Nephron progenitor cell (in vitro differentiated cells): ENCODE measurements at regions not wholly inside any gene's neighbourhood (a gene's known extent, or its start where the extent isn't known, plus 50 kb on each side); places are given as distances from the start of the nearest gene placed in this dataset.

Experiments used
- DNase-seq: peaks from one replicate; pipeline ENCODE4 v3.0.0; 2021
- H3K27ac Mint-ChIP-seq: 2 replicates; pipeline ENCODE4 v1.8.0; 2021; ENCODE audit warnings: mild to moderate bottlenecking, moderate library complexity, mixed read lengths
- H3K27me3 Mint-ChIP-seq: 2 replicates; pipeline ENCODE4 v1.8.0; 2021; ENCODE audit warnings: mild to moderate bottlenecking, low read depth, mixed read lengths; ENCODE audit not compliant: poor library complexity
- H3K36me3 Mint-ChIP-seq: 2 replicates; pipeline ENCODE4 v1.8.0; 2021; ENCODE audit warnings: low read depth, mixed read lengths
- H3K4me1 Mint-ChIP-seq: 2 replicates; pipeline ENCODE4 v1.8.0; 2021; ENCODE audit warnings: mixed read lengths
- H3K4me3 Mint-ChIP-seq: 2 replicates; pipeline ENCODE4 v1.8.0; 2021; ENCODE audit warnings: mild to moderate bottlenecking, moderate library complexity, mixed read lengths
- H3K9me3 Mint-ChIP-seq: 2 replicates; pipeline ENCODE4 v1.8.0; 2021; ENCODE audit warnings: mild to moderate bottlenecking, moderate library complexity, mixed read lengths
- TF ChIP-seq, protein P1 (sequence below): fragments of 200-600 bp; sonication (generic); IDR thresholded peaks from 2 replicates; pipeline ENCODE4 v1.5.0; 2021; ENCODE audit warnings: antibody characterized with exemption

DNA sequence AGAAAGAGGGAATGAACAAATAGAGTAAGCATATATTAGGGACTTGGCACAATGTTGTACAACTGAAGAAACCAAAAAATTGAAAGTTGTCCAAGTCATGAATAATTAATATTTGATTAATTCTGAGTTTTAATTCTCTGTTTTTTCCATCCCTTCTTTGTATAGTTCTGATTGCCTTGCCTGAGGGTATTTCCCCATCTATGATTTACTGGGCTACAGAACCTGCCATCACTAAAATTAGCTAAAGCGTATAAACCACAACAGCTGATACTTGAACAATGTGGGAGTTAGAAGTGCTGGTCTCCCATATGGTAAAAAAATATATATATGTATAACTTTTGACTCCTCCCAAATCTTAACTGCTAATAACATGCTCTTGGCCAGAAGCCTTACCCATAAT, 1253.5 kb upstream of the CDH6 start:
- H3K27ac Mint-ChIP-seq = no peak overlapping the region
- no peak for DNase-seq
- TF ChIP-seq, protein P1, sequence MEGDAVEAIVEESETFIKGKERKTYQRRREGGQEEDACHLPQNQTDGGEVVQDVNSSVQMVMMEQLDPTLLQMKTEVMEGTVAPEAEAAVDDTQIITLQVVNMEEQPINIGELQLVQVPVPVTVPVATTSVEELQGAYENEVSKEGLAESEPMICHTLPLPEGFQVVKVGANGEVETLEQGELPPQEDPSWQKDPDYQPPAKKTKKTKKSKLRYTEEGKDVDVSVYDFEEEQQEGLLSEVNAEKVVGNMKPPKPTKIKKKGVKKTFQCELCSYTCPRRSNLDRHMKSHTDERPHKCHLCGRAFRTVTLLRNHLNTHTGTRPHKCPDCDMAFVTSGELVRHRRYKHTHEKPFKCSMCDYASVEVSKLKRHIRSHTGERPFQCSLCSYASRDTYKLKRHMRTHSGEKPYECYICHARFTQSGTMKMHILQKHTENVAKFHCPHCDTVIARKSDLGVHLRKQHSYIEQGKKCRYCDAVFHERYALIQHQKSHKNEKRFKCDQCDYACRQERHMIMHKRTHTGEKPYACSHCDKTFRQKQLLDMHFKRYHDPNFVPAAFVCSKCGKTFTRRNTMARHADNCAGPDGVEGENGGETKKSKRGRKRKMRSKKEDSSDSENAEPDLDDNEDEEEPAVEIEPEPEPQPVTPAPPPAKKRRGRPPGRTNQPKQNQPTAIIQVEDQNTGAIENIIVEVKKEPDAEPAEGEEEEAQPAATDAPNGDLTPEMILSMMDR = no peak
- no peaks in the 10 kb centered on the region for H3K4me1 Mint-ChIP-seq
- H3K27me3 Mint-ChIP-seq = no peaks in the 10 kb centered on the region
- no peaks in the 10 kb centered on the region for H3K36me3 Mint-ChIP-seq
- H3K4me3 Mint-ChIP-seq = no peak overlapping the region
- H3K9me3 Mint-ChIP-seq = no peaks in the 10 kb centered on the region

DNA sequence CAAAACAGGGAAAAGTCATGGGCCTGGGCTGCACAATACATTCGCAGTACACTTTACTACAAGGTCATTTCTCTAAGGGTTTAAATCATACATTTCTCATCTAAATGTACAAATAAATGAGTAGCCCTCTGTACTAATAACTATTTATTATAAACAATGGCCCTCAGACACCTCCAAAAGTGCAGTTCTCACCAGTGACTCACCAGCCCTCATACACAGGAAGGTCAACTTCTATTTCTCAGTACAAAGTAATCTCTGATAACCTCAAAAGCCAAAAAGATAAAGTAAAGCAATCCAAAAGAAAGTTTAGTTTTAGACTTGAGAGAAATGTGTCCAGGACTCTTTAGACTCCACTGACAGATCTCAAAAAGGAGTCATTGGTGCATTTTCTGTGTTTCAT, 1258.1 kb upstream of the CDH6 start:
- H3K4me1 Mint-ChIP-seq = no peaks in the 10 kb centered on the region
- H3K27me3 Mint-ChIP-seq = no peaks in the 10 kb centered on the region
- TF ChIP-seq, protein P1 = no peak
- H3K9me3 Mint-ChIP-seq = no peaks in the 10 kb centered on the region
- no peak for DNase-seq
- H3K27ac Mint-ChIP-seq = no peak overlapping the region
- H3K4me3 Mint-ChIP-seq = no peak overlapping the region
- no peaks in the 10 kb centered on the region for H3K36me3 Mint-ChIP-seq

- H3K27me3 Mint-ChIP-seq = no peaks in the 10 kb centered on the region
- DNase-seq = no peak
- no peak overlapping the region for H3K27ac Mint-ChIP-seq
- no peak overlapping the region for H3K4me3 Mint-ChIP-seq
- no peaks in the 10 kb centered on the region for H3K4me1 Mint-ChIP-seq
- H3K36me3 Mint-ChIP-seq = no peaks in the 10 kb centered on the region
- TF ChIP-seq, protein P1 = no peak
- no peaks in the 10 kb centered on the region for H3K9me3 Mint-ChIP-seq
These were observed 1263.2 kb upstream of the CDH6 start for GRCh38 chr5:29930316-29930715.

- no peak overlapping the region for H3K27ac Mint-ChIP-seq
- no peaks in the 10 kb centered on the region for H3K9me3 Mint-ChIP-seq
These were observed 1269.4 kb upstream of the CDH6 start for GRCh38 chr5:29924107-29924506.

GRCh38 chr5:29905626-29906353, 1287.7 kb upstream of the CDH6 start:
- no peaks in the 10 kb centered on the region for H3K36me3 Mint-ChIP-seq
- DNase-seq = no peak
- no peaks in the 10 kb centered on the region for H3K27me3 Mint-ChIP-seq
- no peak overlapping the region for H3K27ac Mint-ChIP-seq
- H3K4me3 Mint-ChIP-seq = no peak overlapping the region
- H3K4me1 Mint-ChIP-seq = no peaks in the 10 kb centered on the region
- H3K9me3 Mint-ChIP-seq = no peaks in the 10 kb centered on the region
- TF ChIP-seq, protein P1 = no peak

More at GRCh38 chr5:29924107-29924506, 1269.4 kb upstream of the CDH6 start:
- TF ChIP-seq, protein P1 = no peak
- Mint-ChIP-seq H3K36me3 (no peaks in the 10 kb centered on the region), H3K4me1 (no peaks in the 10 kb centered on the region), H3K4me3 (no peak overlapping the region), H3K27me3 (no peaks in the 10 kb centered on the region)
- no peak for DNase-seq

- no peaks in the 10 kb centered on the region for H3K36me3 Mint-ChIP-seq
- DNase-seq = no peak
- H3K4me1 Mint-ChIP-seq = no peaks in the 10 kb centered on the region
- no peaks in the 10 kb centered on the region for H3K9me3 Mint-ChIP-seq
- H3K27me3 Mint-ChIP-seq = no peaks in the 10 kb centered on the region
- H3K27ac Mint-ChIP-seq = no peak overlapping the region
- TF ChIP-seq, protein P1 = no peak
- H3K4me3 Mint-ChIP-seq = no peak overlapping the region
These were observed 1290.6 kb upstream of the CDH6 start for GRCh38 chr5:29902859-29903258.
